ENCODE measurements at regions not wholly inside any gene's neighbourhood (a gene's known extent, or its start where the extent isn't known, plus 50 kb on each side); places are given as distances from the start of the nearest gene placed in this dataset.

- no peak overlapping the region for H3K4me3 ChIP-seq (ENCODE audit: low read depth, low read length)
- in situ Hi-C loops (cut with HindIII; ENCODE audit: low pct_ligation_motif_present, low sequenced_read_pairs): no loop called here
- TF ChIP-seq, protein P1, sequence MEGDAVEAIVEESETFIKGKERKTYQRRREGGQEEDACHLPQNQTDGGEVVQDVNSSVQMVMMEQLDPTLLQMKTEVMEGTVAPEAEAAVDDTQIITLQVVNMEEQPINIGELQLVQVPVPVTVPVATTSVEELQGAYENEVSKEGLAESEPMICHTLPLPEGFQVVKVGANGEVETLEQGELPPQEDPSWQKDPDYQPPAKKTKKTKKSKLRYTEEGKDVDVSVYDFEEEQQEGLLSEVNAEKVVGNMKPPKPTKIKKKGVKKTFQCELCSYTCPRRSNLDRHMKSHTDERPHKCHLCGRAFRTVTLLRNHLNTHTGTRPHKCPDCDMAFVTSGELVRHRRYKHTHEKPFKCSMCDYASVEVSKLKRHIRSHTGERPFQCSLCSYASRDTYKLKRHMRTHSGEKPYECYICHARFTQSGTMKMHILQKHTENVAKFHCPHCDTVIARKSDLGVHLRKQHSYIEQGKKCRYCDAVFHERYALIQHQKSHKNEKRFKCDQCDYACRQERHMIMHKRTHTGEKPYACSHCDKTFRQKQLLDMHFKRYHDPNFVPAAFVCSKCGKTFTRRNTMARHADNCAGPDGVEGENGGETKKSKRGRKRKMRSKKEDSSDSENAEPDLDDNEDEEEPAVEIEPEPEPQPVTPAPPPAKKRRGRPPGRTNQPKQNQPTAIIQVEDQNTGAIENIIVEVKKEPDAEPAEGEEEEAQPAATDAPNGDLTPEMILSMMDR (IDR thresholded peaks at IDR 0.05; ENCODE audit: low read depth, low read length, missing control alignments): no peak
- H3K27me3 ChIP-seq (replicated peaks): no peaks in the 10 kb centered on the region
- DNase-seq: no peak
- no peak overlapping the region for H3K27ac ChIP-seq
- no peaks in the 10 kb centered on the region for H3K36me3 ChIP-seq (replicated peaks)
These were observed 67.4 kb downstream of the PHLDA1 start for GRCh38 chr12:75964150-75964549.

DNA sequence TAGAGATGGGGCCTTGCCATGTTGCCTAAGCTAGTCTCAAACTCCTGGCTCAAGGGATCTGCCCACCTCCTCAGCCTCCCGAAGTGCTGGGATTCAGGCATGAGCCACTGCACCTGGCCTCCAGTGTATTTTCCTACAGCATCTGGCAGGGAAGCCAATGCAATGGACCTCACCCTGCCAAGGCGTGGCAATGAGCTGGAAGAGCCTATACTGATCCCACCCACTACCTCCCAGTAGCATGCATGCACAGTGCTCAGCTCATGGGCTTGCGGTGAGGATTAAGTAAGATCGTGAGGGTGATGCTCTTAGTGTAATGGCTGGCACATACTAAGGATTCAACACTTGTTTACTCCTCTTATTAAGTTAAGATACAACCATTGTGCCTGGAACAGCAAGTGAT, 69.7 kb downstream of the PHLDA1 start:
- TF ChIP-seq, protein P1 (IDR thresholded peaks at IDR 0.05; ENCODE audit: low read depth, low read length, missing control alignments): no peak

DNA sequence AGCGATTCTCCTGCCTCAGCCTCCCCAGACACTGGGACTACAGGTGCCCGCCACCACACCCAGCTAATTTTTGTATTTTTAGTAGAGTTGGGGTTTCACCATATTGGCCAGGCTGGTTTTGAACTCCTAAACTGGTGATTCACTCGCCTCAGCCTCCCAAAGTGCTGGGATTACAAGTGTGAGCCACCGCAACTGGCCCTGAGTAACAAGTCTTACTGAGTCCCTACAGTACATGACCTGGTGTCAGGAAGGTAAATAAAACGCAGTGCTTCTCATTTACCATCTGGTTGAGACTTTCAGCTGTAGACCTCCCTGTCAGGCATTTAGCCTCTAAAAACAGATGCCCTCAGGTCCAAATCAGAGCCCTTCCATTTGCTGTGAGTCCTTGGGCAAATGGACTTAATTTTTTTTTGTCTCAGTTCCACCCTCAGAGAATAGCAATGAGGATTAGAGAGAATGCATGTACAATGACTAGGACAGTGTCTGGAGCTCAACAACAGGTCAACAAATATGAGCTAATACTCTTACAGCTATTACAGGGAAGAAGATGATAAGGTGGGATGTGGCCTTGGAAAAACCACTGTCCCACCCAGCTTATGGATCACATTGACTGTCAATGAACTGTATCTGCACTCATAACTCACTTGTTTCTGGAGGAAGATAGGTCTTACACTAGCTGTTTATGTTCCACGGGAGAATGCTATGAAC, 70.5 kb downstream of the PHLDA1 start:
- Histone ChIP-seq H3K4me3 (ENCODE audit: low read depth, low read length) (no peak overlapping the region), H3K27me3 (replicated peaks) (no peaks in the 10 kb centered on the region), H3K36me3 (replicated peaks) (no peaks in the 10 kb centered on the region), H3K27ac (no peak overlapping the region)
- DNase-seq: no peak
- in situ Hi-C loops (cut with HindIII; ENCODE audit: low pct_ligation_motif_present, low sequenced_read_pairs): no loop called here
- TF ChIP-seq, protein P1 (IDR thresholded peaks at IDR 0.05; ENCODE audit: low read depth, low read length, missing control alignments): no peak

More for the DNA sequence above, 69.7 kb downstream of the PHLDA1 start:
- H3K4me3 ChIP-seq (ENCODE audit: low read depth, low read length): no peak overlapping the region
- H3K36me3 ChIP-seq (replicated peaks): no peaks in the 10 kb centered on the region
- DNase-seq: no peak
- in situ Hi-C loops (cut with HindIII; ENCODE audit: low pct_ligation_motif_present, low sequenced_read_pairs): no loop called here
- H3K27ac ChIP-seq: no peak overlapping the region
- H3K27me3 ChIP-seq (replicated peaks): no peaks in the 10 kb centered on the region

- no peak overlapping the region for H3K27ac ChIP-seq
- TF ChIP-seq, protein P1 (IDR thresholded peaks at IDR 0.05; ENCODE audit: low read depth, low read length, missing control alignments): no peak
- H3K27me3 ChIP-seq (replicated peaks): no peaks in the 10 kb centered on the region
- H3K4me3 ChIP-seq (ENCODE audit: low read depth, low read length): no peak overlapping the region
- DNase-seq: no peak
- in situ Hi-C loops (cut with HindIII; ENCODE audit: low pct_ligation_motif_present, low sequenced_read_pairs): no loop called here
- no peaks in the 10 kb centered on the region for H3K36me3 ChIP-seq (replicated peaks)
These were observed 71.3 kb downstream of the PHLDA1 start for GRCh38 chr12:75960086-75960910.

DNA sequence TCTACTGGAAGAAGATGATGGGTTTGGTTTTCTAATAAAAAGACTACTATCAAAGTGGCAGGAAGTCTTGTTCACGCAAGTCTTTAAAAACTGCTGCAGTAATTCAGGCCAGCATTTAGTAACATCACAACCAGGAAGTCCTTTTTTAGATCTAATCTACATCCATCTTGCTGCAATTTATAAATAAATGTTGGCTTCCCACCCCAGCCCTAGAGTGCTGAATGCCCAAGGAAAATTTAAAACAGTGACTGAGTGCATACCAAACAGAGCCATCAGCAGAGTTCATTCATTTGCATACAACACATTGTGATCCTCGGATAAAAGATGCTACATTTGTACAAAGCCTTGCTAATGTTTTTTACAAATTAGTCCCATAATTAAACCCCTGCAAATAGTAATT, 72.1 kb downstream of the PHLDA1 start:
- no peaks in the 10 kb centered on the region for H3K27me3 ChIP-seq (replicated peaks)
- DNase-seq: no peak
- no peak overlapping the region for H3K27ac ChIP-seq
- TF ChIP-seq, protein P1 (IDR thresholded peaks at IDR 0.05; ENCODE audit: low read depth, low read length, missing control alignments): no peak
- H3K36me3 ChIP-seq (replicated peaks): no peaks in the 10 kb centered on the region
- no peak overlapping the region for H3K4me3 ChIP-seq (ENCODE audit: low read depth, low read length)
- in situ Hi-C loops (cut with HindIII; ENCODE audit: low pct_ligation_motif_present, low sequenced_read_pairs): no loop called here
